ENCODE measurements at regions not wholly inside any gene's neighbourhood (a gene's known extent, or its start where the extent isn't known, plus 50 kb on each side); places are given as distances from the start of the nearest gene placed in this dataset.

GRCh38 chr10:130696870-130697269, 560.7 kb downstream of the GLRX3 start:
- TF ChIP-seq CTCF (conservative IDR thresholded peaks at IDR 0.05; ENCODE audit: low read length): no peak
- TF ChIP-seq EZH2phosphoT487 (IDR thresholded peaks at IDR 0.05; ENCODE audit: borderline replicate concordance, low read depth, low read length): no peak
